HG03457 (cell line): ENCODE measurements at regions not wholly inside any gene's neighbourhood (a gene's known extent, or its start where the extent isn't known, plus 50 kb on each side); places are given as distances from the start of the nearest gene placed in this dataset.

Experiments
- ATAC-seq: cut with Tn5 transposase; IDR thresholded peaks from one replicate; pipeline ENCODE4 v1.9.1; 2021; ENCODE audit warnings: moderate number of reproducible peaks; ENCODE audit not compliant: unreplicated experiment

DNA sequence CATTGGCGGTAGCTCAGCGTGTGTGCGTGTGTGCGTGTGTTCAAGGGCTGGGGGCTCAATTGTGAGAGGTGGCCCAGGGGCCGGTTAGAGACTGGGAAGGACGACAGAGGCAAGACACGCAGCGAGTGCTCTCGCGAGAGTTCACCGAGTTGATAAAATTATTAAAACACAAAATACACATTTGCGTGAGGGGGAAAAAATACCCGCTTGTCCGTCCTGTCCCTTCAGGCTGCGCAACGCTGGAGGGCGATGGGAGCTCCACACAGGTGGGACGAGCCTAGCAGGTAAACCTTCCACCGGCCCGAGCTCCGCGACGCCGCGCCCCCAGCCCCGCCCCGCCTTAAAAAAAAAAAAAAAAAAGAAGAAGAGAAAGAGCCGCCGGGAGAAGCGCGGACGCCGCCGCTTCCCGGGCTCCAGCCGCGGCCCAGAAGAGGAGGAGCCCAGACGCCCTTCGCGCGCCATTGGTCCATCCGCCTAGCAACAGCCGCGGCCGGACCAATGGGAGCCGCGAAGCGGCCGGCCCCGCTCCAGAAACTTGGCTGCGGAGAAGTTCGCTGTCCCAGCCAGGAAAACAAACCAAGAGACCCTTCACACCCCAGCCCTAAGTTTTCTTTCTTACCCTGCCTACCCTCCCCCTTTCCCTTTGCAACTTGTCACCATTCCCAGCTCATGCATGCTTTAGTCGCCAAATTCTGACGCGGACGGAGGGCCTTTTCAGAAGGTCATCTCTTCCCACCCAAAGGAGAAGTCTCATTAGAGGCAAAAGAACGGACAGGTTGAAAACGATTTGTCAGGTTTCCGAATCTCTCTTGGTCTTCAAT lies 169.9 kb upstream of the MAF start:
- peak; percentile 99 for ATAC-seq

DNA sequence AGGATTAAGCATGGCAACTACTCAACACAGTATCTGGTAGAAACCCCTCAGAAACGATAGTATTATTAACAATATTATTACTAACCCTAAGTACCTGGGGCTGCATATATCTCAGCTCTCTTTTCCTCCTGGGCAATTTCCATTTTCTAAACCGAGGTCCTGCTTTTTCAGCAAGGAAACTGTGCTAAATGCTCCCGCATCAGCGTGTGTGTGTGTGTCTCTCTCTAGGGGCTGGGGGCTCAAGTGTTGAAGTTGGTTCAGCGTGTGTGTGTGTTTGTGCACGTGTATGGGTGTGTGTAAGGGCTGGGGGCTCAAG lies 169.3 kb upstream of the MAF start:
- no peak for ATAC-seq

DNA sequence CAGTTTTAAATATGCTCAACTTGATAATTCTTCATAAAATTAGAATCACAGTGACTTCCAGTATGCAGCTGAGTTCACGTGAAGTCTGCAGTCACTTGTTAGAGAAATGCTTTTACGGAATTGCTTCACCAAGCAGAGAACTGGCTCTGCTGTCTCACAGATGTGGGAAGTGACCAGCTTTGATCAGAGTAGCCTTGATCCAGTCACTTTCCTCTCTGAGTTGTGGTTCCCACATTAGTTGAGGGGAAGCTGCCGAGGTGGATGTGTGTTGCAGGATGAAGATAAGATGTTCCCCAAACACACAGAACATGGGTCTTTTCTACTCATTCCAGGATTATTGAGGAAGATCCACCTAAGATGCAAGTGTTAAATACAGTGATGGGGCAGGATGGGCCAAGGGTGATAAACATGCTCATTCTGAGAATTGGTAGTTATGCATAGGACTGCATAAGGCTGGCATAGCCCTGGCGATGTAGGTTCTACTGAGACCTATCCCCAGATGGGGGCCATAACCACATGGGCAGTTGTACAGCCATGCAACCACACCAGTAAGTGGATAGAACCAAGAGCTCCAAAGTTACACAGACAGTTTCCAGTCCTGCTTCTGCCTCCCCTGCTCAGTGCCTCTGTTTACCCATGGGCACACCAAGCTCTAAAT lies 168.9 kb upstream of the MAF start:
- ATAC-seq: no peak

DNA sequence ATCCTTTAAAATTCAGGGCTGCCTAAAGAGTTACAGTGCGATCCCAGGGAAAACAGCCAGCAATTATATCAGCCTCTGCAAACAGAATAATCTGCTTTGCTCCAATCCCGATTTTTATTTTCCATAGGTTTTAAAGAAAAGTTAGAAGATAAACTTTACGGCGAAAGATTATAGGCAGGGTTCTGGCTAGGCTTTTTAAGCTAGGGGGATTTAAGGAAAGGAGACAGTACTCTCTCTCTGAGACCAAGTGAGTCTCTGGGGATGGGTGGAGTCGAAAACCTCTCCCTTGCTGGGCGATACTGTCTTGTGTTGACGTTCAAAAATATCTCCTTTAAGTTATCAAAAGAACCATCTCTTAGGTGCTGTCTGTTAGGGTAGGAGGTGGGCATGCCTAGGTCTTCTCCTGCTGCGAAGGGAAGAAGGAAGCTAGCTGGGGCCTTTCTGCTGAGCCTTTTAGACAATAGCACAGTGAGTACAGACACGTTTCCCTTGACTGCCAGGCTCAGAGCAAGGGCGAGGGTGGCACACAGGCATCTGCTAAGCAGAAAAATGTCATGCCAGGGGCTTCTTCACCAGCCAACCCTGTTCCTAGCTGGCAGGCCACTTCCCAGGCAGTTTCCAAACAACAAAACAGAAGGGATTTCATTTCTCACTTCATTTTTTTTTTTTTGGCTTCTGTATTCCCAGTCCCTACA lies 167.9 kb upstream of the MAF start:
- ATAC-seq: no peak

DNA sequence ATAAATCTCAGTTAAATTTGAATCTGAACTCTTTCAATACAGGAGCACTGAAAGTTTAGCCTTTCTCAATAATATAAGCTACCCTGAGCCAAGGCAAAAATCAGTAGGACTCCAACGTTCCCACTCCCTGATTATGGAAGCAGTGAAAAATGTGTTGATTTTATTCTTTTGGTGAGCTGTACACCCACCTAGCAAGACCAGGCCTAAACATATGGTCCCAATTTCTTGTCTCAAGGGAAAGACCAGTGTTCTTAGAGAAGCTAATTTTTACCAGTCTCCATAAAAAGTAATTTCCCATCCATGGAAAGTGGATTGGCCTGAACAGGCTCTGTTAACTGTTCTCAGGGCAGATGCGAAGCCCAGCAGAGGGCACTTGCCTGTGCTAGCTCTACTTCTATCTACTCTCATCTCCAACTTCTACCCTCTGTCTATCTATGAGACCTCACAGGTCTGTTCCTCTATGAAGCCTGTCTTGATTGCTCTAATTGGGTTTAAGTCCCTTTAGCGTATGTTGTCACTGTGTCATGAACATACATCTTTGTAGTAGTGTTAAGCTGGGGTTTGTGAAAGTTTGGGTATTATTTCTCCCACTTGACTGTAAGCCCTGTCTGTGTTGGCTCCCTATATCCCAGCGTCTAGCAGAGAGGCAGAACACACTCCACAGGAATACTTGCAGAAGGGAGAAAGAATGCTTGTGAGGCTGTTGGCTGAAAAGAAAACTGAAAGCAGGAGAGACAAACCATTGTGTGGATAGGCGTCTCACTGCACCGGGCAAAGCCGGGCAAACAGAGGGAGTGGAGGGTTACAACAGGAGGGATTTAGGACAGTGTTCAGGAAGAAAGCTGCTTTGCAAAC lies 167.1 kb upstream of the MAF start:
- ATAC-seq: no peak

DNA sequence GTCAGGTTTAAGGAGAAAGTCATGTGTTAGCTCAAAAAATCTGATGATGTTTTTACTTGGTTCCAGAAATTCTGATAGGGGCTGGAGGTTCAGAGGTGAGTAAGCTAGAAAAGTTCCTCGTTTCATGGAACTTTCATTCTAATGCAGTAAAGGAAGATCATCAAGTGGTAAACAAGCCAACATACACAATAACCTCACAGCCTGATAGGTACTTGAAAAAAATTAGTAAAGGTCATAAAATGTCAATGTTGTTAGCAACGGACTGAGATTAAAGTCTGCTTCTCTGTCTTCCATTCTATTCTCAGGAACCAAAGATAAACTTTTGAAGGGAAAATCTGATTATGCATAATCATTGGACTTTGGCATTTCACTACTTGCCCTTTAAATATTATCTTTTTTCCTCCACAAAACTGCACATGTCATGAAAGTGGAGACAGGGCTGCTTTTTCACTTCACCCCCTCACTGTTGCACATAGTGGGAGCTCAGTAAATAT lies 165.4 kb upstream of the MAF start:
- no peak for ATAC-seq

DNA sequence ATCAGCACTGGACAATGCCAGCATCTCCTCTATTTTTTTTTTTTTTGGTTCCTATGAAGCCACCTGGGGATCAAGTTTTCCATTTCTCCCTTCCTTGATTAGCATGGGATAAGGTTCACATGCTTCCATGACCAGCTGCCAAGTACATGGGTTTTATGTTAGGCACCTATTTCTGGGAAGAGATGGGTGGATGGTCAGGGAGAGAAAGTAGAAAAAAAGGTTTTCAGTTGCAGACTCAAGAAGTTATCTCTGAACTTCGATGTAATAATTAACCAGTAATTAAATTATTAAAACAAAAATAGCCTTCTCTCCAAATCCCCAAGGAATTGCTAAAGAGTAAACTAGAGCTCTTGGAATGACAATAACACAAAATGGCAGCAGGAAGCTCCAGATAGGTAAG lies 164.9 kb upstream of the MAF start:
- ATAC-seq: no peak

DNA sequence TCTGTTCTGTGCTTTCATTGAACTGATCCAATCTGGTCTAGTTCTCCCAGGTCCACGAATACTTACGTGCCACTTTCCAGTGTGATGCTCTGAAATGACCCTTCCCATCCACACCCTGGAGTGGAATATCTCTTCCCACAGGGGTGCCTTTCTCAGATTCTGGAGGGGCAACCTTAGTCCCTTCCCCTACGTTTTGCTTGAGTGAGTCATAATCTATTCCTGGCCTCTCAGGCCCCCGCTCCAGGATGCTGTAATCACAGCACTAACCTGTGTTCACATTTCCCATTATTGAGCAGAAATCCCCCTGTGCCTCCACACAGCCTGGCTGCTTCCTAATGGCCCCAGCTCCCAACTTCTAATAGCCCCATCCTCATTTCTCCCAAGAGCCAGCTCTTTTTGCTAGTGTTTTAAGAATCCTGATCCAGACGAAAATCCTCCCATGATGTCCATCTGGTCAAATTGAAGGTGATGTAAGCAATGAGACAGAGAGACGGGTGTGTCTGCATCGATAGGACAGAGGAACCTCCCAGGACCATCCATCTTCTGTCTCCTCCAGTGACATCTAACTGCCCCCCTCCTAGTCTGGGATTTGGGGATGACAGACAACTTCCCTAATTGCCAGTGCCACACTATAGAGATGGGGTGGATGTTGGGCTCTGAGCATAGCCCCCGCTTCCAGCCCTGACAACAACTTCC lies 164.0 kb upstream of the MAF start:
- ATAC-seq: no peak

DNA sequence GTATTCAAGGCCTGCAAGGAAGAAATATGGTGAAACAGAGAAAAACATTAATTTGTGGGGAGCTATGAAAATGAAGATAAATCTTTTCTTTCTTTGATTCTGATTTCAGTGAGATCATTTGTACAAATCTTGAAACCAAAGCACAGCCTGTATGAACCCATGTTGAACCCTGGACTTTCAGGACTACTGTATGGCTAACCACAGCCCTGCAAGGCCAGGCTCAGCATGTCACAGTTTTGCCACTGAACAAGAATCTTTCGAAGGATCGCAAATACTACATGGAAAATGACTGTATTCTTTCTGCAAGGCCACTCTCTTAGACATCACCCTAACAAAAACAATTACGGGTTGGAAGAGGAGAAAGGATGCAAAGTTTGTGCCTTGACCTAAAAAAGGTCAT lies 161.7 kb upstream of the MAF start:
- ATAC-seq: no peak

DNA sequence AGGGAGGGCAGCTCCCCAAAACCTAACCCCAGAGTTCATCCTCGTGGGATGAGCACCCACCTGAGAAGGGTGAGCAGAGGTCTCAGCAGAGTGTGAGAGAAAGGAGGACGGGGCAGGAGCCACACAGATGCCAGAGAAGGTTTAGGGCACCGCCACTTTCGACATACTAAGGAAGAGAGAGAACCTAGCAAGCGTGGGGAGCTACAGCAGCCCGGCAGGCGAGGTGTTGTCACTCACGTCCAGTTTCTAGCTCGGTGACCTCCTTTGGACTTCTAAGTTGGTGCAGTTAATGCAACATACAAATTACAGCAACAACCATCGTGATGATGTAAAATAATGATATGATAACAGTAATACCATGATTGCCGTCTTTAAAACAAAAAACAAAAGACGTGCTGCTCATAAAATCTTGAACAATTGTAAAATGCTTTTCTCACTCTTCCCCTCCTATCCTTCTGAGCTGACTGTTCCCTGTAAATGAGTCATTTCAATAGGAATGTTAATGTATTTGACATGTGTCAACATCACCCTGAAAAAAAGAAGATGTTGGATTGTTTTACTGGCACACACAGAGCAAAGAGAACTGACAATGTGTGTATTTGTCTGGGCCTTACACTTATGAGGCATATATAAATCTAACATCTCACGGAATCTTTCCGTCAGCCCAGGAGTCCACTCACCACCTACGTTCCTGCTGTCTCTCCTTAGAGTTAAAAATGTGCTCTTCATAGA lies 158.2 kb upstream of the MAF start:
- ATAC-seq: no peak

DNA sequence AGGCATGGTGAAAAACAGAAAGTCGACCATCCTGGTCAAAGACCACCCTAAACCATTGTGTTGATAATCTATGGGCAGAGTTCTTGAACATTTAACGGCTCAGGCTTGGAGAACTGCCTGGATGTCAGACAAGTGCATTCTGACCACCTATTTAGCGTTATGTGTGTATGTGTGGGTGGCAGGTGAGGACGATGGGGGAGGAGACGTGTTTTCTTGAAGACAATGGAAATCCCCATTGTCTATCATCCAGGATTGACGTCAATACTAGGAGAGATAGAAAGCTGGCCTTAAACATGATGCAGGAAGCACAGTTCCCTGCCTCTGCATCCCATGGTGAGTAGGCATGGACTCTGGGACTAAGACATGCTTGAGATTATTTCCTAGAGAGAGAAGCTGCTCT lies 157.4 kb upstream of the MAF start:
- no peak for ATAC-seq

DNA sequence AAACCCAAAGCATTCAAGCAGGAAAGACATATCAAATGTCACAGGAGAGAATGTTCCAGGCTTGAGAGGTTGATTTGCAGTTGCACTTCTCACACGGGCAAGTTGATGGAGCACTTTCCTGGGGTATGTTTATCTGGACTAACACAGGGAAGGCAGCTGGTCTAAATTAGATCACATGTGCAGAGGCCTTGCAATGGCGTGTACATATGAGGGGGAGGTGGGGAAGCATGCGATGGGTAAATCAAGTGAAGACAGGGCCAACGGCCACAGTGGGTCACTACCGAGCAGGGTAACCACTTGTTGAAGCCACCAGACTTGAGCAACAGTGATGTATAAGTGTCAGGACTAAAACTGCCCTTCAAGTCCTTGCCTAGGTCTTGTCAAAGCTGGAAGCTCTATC lies 156.6 kb upstream of the MAF start:
- no peak for ATAC-seq

DNA sequence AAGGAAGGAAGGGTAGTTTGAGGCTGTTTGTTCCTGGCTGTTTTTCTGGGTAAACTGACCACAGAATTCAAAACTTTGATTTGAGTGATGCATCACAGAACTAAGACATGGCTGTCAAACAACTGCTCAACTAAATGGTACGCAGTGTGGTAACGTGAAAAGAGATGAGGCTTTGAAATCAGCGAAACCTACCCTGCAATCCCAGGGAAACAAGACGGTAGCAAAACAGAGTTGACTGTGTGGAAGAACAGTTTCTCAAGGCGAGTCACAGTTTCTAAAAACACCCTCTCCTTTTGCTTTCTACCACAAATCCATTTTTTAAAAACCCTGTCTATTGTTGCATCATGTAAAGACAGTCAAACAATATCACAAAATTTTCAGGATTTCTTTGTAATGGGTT lies 156.0 kb upstream of the MAF start:
- ATAC-seq: no peak

DNA sequence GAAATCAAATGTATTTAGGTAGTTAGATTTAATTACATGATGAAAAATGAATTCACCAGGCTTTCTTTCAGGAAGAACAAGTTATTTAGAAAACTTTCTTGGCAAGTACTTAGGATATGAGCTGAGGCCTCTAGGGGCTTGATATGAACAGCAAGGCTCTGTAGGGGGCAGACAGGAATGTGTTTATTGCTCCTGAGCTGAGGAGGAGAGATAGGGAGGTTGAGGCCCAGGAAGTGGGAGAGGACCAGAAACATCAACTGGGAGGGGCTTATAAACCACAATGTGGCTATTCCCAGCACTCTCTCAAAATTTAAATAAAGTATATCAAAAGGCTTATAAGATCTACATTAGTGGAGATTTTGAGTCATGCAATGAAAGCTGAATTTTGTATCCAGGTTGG lies 154.0 kb upstream of the MAF start:
- no peak for ATAC-seq

DNA sequence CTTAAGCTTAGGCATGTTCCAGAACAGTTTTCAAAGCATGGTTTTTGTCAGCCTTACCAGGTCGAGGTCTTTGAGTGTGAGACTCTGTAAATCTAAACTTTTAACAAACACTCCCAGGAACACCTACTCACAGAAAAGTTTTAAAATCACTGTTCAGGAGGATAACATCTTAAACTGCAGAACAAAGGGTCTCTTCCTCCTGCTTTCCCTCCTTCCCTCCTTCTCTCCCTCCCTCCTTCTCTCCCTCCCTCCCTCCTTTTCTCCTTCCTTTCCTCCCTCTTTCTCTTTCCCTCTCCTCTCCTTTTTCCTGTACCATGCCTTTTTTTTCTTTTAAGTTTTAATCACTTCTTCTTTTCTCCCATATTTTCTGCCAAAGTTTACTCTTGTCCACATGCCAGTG lies 153.5 kb upstream of the MAF start:
- no peak for ATAC-seq

DNA sequence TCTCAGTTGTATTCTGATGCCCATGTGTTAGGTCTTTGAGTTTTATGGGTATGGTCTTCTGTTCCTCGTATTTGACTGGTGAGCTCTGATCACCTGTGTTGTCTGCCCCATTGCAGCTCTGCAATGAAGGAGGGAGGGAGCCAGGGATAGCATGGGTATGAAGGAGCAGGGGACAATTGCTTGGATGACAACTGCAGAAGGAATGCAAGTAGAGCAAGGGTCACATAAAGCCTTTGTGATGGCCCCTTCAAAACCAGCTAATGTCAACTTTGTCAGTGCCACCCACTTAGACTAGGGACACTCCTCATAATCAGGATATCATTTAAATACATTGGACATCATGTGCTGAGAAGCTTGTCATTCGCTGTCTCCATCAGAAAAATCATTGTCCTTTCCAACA lies 152.7 kb upstream of the MAF start:
- ATAC-seq: no peak

DNA sequence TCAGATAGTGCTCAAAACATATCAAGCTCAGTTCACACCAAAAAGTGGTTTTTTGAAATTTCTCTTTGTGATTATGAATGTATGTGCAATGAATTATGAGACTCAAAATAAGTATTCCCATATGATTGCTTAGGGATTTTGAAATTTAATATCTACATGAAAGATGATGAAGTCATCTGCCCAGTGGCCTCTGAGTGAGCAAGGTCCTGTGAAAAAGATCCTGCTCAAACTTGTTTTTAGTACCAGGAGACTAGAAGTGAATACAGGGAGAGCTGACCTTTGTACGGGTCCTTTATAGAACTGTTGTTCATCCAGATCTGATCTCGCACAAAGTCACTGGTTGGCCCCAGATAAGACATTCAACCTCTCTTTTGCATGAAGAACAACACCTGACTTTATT lies 151.9 kb upstream of the MAF start:
- no peak for ATAC-seq

DNA sequence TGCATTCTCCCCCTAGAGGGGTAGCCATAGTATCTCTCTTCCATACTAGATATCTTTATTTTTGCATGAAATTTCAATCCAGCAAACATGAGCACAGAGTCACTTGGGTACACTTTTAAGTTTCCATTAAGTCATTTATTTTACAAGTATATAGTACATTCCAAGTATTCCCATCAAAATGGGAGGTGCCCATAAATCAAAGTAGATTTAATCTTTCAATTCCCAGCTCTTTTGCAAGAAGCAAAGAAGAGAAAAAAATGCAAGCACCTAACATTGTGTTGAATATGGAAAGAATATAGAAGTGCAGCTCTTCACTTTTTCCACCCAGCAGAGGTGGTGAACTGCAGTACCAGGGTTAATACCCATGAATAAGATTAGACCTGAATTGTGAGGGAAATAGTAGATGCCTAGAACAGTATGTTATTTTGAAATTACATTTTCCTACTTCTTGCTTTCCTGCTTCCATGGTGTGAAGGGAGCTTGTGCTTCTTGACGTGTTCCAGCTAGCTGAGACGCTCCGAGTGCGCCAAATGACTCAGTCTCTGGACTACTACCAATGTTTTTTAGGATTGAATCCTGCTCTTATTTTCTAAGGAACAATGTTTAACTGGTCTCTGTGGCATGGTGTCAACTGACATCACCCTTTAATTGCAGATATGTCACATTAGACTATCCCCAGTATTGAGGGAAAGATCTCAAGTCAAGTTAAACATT lies 151.1 kb upstream of the MAF start:
- no peak for ATAC-seq

DNA sequence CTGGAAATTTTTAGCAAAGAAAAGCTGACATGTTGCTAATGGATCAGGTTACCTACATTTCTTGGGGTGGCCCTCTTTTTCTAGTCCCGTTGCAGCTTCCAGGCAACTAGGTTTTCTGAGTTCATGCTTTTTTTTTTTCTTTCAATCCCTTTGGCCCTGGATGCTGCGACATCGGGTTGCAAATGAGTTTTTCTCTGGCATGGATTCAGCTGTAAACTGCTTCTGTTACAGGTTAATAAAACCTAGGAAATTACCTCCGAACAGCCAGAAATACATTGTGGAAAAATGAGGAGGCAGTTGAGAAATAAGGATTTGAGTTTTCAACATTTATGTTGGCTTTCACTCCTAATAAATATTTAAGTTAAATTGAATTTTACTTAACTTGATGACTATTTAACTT lies 149.8 kb upstream of the MAF start:
- no peak for ATAC-seq
